SK-N-SH (cell line): ENCODE measurements at regions not wholly inside any gene's neighbourhood (a gene's known extent, or its start where the extent isn't known, plus 50 kb on each side); places are given as distances from the start of the nearest gene placed in this dataset.

Experiments
- CTCF ChIA-PET: fragments of 300-600, 350-600 bp; formaldehyde crosslinking; extraction: SDS; loops from one replicate; lab custom pipeline; 2021; lab: Yijun Ruan, JAX
- POLR2A ChIA-PET: fragments of 350-600 bp; sonication (Branson Sonifier 250); formaldehyde crosslinking; extraction: SDS; loops from one replicate; lab custom pipeline; 2020; ENCODE audit warnings: antibody characterized with exemption, inconsistent platforms; lab: Yijun Ruan, JAX
- DNase-seq: peaks from one replicate; pipeline ENCODE4 v3.0.0; 2012
- H2AFZ ChIP-seq: fragments of 200-600 bp; sonication (generic); 2 replicates; pipeline ENCODE4 v1.8.1; 2016; ENCODE audit warnings: antibody characterized with exemption, mild to moderate bottlenecking, low read depth
- H3F3A ChIP-seq: fragments of 200-600 bp; sonication (generic); replicated peaks from 2 replicates; pipeline ENCODE3; 2016; ENCODE audit warnings: antibody characterized with exemption, mild to moderate bottlenecking; ENCODE audit not compliant: insufficient read depth
- H3K27ac ChIP-seq, 2 experiments: fragments of 200-500 bp in 1 of 2; fragments of 200-600 bp in 1 of 2; sonication (Bioruptor generic) in 1 of 2; sonication (generic), shearing (Covaris generic) in 1 of 2; 2 replicates each; pipeline versions ENCODE4 v1.5.1 to v1.6.1; 2014 to 2016; ENCODE audit warnings: low read depth in 2 of 2, inconsistent platforms in 1 of 2, low read length in 1 of 2, mild to moderate bottlenecking in 1 of 2, mixed read lengths in 1 of 2
- H3K27me3 ChIP-seq: fragments of 200-600 bp; sonication (generic), shearing (Covaris generic); 2 replicates; pipeline ENCODE4 v1.6.1; 2016; ENCODE audit warnings: mixed run types; ENCODE audit not compliant: insufficient read depth
- H3K36me3 ChIP-seq, 2 experiments: fragments of 200-500 bp in 1 of 2; fragments of 200-600 bp in 1 of 2; sonication (Bioruptor generic) in 1 of 2; sonication (generic) in 1 of 2; replicated peaks in 1 of 2; 2 replicates each; pipeline versions ENCODE3 to v1.5.1; 2014 to 2016; ENCODE audit warnings: low read length in 1 of 2, mild to moderate bottlenecking in 1 of 2; ENCODE audit not compliant: insufficient read depth in 2 of 2, control insufficient read depth in 1 of 2
- H3K4me1 ChIP-seq, 2 experiments: fragments of 200-500 bp in 1 of 2; fragments of 200-600 bp in 1 of 2; sonication (Bioruptor generic) in 1 of 2; sonication (generic), shearing (Covaris generic) in 1 of 2; 2 replicates each; pipeline versions ENCODE4 v1.5.1 to v1.6.1; 2014 to 2016; ENCODE audit warnings: low read depth in 1 of 2, low read length in 1 of 2, mixed run types in 1 of 2; ENCODE audit not compliant: insufficient read depth in 2 of 2, control insufficient read depth in 1 of 2
- H3K4me2 ChIP-seq: fragments of 200-600 bp; sonication (generic), shearing (Covaris generic); 2 replicates; pipeline ENCODE4 v1.6.1; 2017; ENCODE audit warnings: mixed run types
- H3K4me3 ChIP-seq, 2 experiments: fragments of 200-500 bp in 1 of 2; fragments of 200-600 bp in 1 of 2; sonication (Bioruptor generic) in 1 of 2; sonication (generic), shearing (Covaris generic) in 1 of 2; 2 replicates each; pipeline versions ENCODE4 v1.5.1 to v1.8.1; 2014 to 2016; ENCODE audit warnings: low read depth in 2 of 2, inconsistent platforms in 1 of 2, low read length in 1 of 2, mild to moderate bottlenecking in 1 of 2, mixed read lengths in 1 of 2, moderate library complexity in 1 of 2
- H3K79me2 ChIP-seq: fragments of 200-600 bp; sonication (generic); 2 replicates; pipeline ENCODE4 v1.8.1; 2017; ENCODE audit warnings: mild to moderate bottlenecking; ENCODE audit not compliant: insufficient read depth
- H3K9ac ChIP-seq: fragments of 200-600 bp; sonication (generic); 2 replicates; pipeline ENCODE4 v1.6.1; 2017; ENCODE audit warnings: mixed run types
- H3K9me2 ChIP-seq: fragments of 200-600 bp; sonication (generic); 2 replicates; pipeline ENCODE4 v1.6.1; 2017; ENCODE audit warnings: mixed run types
- H3K9me3 ChIP-seq: fragments of 200-600 bp; sonication (generic); 2 replicates; pipeline ENCODE4 v1.6.1; 2017; ENCODE audit warnings: mixed run types, mild to moderate bottlenecking, moderate library complexity
- H4K20me1 ChIP-seq: fragments of 200-600 bp; sonication (generic); 2 replicates; pipeline ENCODE4 v1.6.1; 2017; ENCODE audit warnings: mild to moderate bottlenecking, mixed run types; ENCODE audit not compliant: insufficient read depth
- FOSL2 ChIP-seq: IDR thresholded peaks from 2 replicates; pipeline ENCODE4 v1.4.0; 2012; ENCODE audit warnings: low read depth, mild to moderate bottlenecking, moderate library complexity, borderline replicate concordance
- FOXM1 ChIP-seq: IDR thresholded peaks from 2 replicates; pipeline ENCODE4 v1.4.0; 2012; ENCODE audit warnings: low read depth, mild to moderate bottlenecking
- GABPA ChIP-seq: IDR thresholded peaks from 2 replicates; pipeline ENCODE4 v1.4.0; 2012; ENCODE audit warnings: low read depth, mild to moderate bottlenecking
- GATA2 ChIP-seq: sonication (generic); formaldehyde crosslinking; IDR thresholded peaks from 2 replicates; pipeline ENCODE4 v1.5.0; 2020; ENCODE audit warnings: mild to moderate bottlenecking, missing genetic modification reagents
- IRF3 ChIP-seq: fragments of 150-350 bp; IDR thresholded peaks from 2 replicates; pipeline ENCODE4 v1.6.1; 2016; ENCODE audit warnings: mild to moderate bottlenecking, low read depth, low read length
- JUND ChIP-seq: IDR thresholded peaks from 2 replicates; pipeline ENCODE4 v1.4.0; 2012
- POLR2AphosphoS5 ChIP-seq: IDR thresholded peaks from 2 replicates; pipeline ENCODE4 v1.6.1; 2012; ENCODE audit warnings: low read depth, low read length
- RCOR1 ChIP-seq: fragments of 150-350 bp; IDR thresholded peaks from 2 replicates; pipeline ENCODE4 v1.6.1; 2017; ENCODE audit warnings: antibody characterized with exemption, low read length
- SIN3A ChIP-seq: IDR thresholded peaks from 2 replicates; pipeline ENCODE4 v1.6.1; 2012; ENCODE audit warnings: low read depth, mild to moderate bottlenecking, low read length, moderate library complexity, borderline replicate concordance
- SMC3 ChIP-seq: IDR thresholded peaks from 2 replicates; pipeline ENCODE4 v1.6.1; 2012; ENCODE audit warnings: low read depth, low read length, improper control_type of control experiment
- WGBS: methylation state at CpG from one replicate; pipeline ENCODE4 v1.1.6; 2017; ENCODE audit warnings: low lambda C conversion rate; 5-methylcytosine and 5-hydroxymethylcytosine counted together

DNA sequence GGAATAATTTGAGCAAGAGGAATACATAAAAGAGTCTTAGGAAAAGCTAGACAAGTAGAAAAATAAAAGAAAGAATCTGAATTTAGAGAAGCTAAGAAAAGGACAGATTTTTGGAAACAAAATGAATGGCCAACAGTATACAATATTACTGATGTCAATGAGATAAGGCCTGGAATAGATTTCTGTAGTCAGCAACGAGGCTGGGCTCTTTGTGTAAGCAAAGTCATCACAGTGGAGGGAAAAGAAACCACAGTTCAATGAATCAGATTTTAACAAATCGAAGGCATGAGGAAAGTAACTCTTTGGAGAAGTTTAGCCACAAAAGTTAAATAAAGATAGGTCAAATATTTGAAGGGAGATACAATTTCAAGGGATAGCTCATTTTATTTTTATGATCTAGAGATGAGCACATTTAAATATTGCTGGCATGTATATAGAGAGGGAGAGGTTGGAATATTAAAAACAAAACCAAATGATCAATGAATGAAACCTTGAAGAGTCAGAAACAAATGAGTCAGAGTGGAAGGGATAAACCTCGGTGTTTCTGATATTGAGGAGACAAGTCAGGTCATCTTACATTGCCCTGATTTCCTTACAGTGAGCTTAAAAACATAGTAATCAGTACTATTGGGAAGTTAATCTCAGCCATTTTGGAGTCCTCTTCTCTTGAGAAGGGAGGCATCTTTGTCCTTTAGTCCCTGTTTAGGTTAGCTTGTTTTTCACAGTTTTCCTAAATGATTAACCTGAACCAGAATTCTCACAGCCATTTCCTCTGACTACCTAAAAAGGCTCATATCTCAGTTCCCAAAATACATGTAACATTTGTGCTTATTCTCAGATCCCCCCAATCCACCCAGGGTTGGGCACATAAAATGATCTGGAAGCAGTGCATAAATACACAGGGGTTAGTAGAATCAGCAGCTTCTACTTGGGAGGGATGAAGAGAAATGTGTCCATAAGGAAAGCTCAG, 620.0 kb upstream of the B3GALT2 start:
- 0 out of 2 replicates have a peak overlapping the region, but pooled peaks have one; percentile 2 for H2AFZ ChIP-seq
- H3K36me3 ChIP-seq = no peaks in the 10 kb centered on the region
- TF ChIP-seq FOSL2 = no peak
- no peak for TF ChIP-seq POLR2AphosphoS5
- H3K4me3 ChIP-seq = no peak overlapping the region
- H3K27me3 ChIP-seq = no peaks in the 10 kb centered on the region
- ChIA-PET POLR2A (no interaction called here), CTCF (interaction anchor here (0.9 kb wide), 1 partner anchor 94 kb away, joined by 3 read pairs; no protein-coding TSS in a partner anchor)
- H3K9ac ChIP-seq = no peak overlapping the region
- H3K4me2 ChIP-seq = no peak overlapping the region
- no peaks in the 10 kb centered on the region for H3K9me2 ChIP-seq
- no peak for DNase-seq
- no peaks in the 10 kb centered on the region for H4K20me1 ChIP-seq
- WGBS = 8% methylated on average over 3 of the region's 3 CpGs
- H3K9me3 ChIP-seq = no peaks in the 10 kb centered on the region
- H3K4me1 ChIP-seq = no peaks in the 10 kb centered on the region
- no peaks in the 10 kb centered on the region for H3K79me2 ChIP-seq
- no peak overlapping the region for H3K27ac ChIP-seq
- H3F3A ChIP-seq = no peaks in the 10 kb centered on the region

GRCh38 chr1:193799948-193800690, 613.7 kb upstream of the B3GALT2 start:
- 15% methylated on average over 6 of the region's 6 CpGs for WGBS
- CTCF ChIA-PET = interaction anchor here (1.0 kb wide), 1 partner anchor 16 kb away, joined by 3 read pairs; no protein-coding TSS in a partner anchor
- peak overlapping the region; percentile 35; the same call in 1 of the 2 replicates for H3K4me2 ChIP-seq

More at GRCh38 chr1:193799948-193800690, 613.7 kb upstream of the B3GALT2 start:
- DNase-seq = no peak
- Histone ChIP-seq H3K27me3 (no peaks in the 10 kb centered on the region), H3K4me1 (no peaks in the 10 kb centered on the region), H3F3A (peaks cover 4% of the 10 kb centered on the region), H3K9me2 (no peaks in the 10 kb centered on the region), H2AFZ (0 out of 2 replicates have a peak overlapping the region, but pooled peaks have one; percentile 39), H3K4me3 (no peak overlapping the region), H3K9me3 (no peaks in the 10 kb centered on the region), H3K27ac (peak overlapping the region in 1 of 2 experiments; percentile 14; a peak in 1 of 4 replicates), H3K9ac (no peak overlapping the region), H4K20me1 (no peaks in the 10 kb centered on the region), H3K36me3 (no peaks in the 10 kb centered on the region), H3K79me2 (no peaks in the 10 kb centered on the region)
- TF ChIP-seq FOXM1 (no peak), GABPA (no peak), GATA2 (no peak), SIN3A (no peak), RCOR1 (no peak), JUND (peak; percentile 23; the same call in 1 of the 2 replicates), IRF3 (no peak), SMC3 (no peak)
- POLR2A ChIA-PET = no interaction called here
